Inflammatory macrophage treated with lipopolysaccharide for 4 hours (primary cell): ENCODE measurements at regions not wholly inside any gene's neighbourhood (a gene's known extent, or its start where the extent isn't known, plus 50 kb on each side); places are given as distances from the start of the nearest gene placed in this dataset.

Source experiments
- DNase-seq: peaks from one replicate; pipeline ENCODE4 v3.0.0-alpha.2; 2020

GRCh38 chr18:37662099-37662498 lies 96.5 kb upstream of the CELF4 start:
- no peak for DNase-seq

- DNase-seq, result no peak
These were observed 95.9 kb upstream of the CELF4 start for GRCh38 chr18:37661478-37661877.

DNA sequence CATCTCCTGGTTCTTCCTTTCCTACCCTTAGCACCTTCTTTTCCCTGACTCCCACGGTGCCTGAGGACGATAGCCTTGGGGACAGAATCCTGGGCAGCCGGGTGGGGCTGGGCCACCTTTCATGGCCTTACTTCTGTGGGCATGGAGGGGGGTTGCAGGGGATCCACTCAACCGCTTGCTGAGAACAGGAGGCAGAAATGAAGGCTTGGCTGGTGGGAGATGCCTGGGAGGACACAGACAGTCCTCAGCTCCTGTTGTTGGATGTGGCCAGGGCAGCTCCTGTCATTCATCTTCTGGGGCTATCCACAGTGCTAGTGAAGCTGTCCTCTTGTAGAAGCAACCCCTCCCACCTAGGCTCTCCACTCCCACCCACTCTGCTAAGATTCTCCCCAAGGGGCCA lies 95.5 kb upstream of the CELF4 start:
- no peak for DNase-seq

DNA sequence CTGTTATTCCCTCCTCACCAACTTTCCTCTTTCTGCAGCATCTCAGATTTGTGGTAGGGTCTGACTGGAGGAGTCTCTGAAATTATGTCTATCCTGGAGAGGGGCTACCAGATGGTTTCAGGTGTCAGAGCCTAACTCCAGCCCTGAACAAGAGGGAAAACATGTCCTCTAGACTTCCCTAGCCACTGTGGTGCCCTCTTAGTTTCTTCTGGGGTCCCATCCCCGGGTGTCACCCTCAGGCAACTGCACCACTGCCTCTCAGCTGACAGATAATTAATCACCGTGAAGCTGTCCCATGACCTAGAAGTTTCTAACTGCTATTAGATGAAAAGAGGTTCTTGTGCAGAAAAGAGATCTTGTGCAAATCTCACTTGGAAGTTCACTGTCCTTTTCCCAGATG lies 95.1 kb upstream of the CELF4 start:
- DNase-seq, result no peak

DNA sequence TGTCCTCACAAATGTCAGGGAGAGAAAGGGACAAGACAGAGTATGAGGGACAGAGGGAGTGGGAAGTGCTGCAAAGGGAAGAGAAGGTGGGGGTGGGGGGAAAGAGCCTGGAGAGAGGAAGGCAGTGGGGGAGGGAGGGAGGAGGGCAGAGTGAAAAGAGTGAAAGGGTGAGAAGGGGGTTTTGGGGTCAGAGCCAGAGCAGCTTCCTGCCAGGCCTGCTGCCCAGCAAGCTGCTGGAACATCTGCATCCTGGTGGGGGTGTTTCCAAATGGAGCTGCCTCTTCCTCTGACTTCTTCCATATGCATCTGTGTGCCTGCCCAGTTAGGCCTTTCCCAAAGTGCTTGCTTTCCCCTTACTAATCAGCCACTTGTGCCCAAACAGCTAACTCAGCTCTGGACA lies 94.3 kb upstream of the CELF4 start:
- DNase-seq, result no peak

DNA sequence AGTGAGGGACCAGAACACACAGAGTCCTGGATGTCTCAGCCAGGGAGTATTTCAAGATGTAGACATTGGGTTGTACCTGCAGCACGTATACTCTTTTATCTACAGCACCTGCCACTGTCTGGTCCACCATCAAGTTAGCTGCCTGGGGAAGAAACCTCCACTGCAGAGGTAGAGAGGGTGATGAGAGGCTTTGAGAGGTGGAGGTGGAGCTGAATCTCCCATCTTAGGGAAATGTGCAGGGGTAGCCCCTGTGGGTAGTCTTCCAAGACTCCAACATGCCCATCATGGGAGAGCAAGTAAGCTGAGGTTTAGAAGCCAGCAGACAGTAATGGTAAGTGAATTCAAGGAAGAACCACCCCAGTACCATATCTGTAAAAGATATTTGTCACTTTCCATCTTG lies 93.3 kb upstream of the CELF4 start:
- no peak for DNase-seq

GRCh38 chr18:37657493-37657892 lies 91.9 kb upstream of the CELF4 start:
- no peak for DNase-seq

DNA sequence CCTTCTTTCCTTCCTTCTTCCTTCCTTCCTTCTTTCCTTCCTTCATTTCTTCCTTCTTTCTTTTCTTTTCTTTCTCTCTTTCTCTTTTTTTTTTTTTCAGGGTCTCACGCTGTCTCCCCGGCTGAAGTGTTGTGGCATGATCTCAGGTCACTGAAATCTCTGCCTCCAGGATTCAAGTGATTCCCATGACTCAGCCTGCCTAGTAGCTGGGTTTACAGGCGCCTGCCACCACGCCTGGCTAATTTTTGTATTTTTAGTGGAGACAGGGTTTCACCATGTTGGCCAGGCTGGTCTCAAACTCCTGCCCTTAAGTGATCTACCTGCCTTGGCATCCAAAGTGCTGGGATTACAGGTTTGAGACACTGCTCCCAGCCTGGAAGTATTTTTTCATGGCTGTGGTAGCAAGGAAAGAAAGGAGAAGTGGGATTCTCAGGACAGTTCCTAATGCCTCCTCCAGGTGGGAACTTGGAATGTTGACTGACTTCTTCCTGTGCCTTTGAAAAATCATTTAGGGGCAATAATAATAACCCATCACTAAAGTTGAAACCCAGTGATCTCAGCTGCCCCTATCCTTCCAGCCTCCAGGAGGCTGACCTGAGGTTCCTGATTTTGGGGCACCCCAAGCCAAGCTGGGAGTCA lies 89.3 kb upstream of the CELF4 start:
- no peak for DNase-seq

- no peak for DNase-seq
These were observed 88.4 kb upstream of the CELF4 start for GRCh38 chr18:37654034-37654433.

DNA sequence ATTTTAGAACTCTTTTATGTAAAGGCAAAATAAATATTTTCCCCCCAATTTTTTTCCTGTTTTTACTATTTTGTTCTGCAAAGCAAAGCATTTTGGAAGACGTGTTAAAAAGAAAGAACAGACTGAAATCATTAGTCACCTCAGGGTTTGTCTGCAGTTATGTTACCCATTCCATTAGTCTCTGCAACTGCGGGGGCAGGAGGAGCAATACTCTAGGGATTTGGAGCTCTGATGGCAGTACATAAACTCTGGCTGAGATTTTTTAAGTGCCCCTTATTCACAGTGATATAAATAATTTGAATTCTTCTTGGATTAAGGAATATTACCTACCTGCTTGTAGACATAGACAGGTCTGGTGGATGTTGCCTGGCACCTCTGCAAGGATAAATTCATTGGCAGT lies 88.0 kb upstream of the CELF4 start:
- no peak for DNase-seq

- no peak for DNase-seq
These were observed 84.3 kb upstream of the CELF4 start for GRCh38 chr18:37649930-37650329.

- no peak for DNase-seq
These were observed 83.8 kb upstream of the CELF4 start for GRCh38 chr18:37649416-37649815.

GRCh38 chr18:37641573-37641972 lies 76.0 kb upstream of the CELF4 start:
- no peak for DNase-seq

GRCh38 chr18:37640504-37640903 lies 74.9 kb upstream of the CELF4 start:
- no peak for DNase-seq

GRCh38 chr18:37639846-37640245 lies 74.2 kb upstream of the CELF4 start:
- no peak for DNase-seq

GRCh38 chr18:37637478-37637850 lies 71.9 kb upstream of the CELF4 start:
- DNase-seq, result no peak

DNA sequence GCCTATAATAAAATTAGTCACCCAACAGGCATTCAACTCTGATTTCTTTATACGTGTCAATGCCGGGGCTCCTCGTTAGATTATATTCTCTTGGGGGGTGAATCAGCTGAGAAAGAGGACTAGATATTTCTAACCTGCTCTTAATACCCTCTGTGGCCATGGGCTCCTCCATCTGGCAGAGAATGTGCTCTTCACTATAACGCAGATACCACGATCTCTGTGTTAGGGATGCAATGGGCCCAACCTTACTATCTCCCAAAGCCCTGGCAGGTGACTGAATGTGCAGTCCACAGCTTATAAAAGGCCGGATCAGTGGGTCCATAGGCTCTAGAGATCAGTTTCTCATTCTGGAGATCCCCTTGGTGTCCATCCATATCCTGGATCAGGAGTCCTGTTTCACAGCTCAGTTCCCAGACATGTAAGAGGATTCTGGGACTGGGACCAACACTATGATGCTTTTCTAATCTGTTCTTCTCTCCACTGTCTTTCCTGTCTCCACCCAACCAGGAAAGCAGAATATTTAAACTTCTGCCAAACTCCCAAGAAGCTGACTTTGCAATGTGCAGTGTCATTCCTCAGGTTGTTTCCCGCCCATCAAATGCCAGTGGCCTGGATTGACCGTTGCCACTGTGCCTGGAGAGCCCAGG lies 71.4 kb upstream of the CELF4 start:
- no peak for DNase-seq

- DNase-seq, result no peak
These were observed 68.9 kb upstream of the CELF4 start for GRCh38 chr18:37634516-37634915.

- DNase-seq, result no peak
These were observed 65.8 kb upstream of the CELF4 start for GRCh38 chr18:37631422-37631821.

DNA sequence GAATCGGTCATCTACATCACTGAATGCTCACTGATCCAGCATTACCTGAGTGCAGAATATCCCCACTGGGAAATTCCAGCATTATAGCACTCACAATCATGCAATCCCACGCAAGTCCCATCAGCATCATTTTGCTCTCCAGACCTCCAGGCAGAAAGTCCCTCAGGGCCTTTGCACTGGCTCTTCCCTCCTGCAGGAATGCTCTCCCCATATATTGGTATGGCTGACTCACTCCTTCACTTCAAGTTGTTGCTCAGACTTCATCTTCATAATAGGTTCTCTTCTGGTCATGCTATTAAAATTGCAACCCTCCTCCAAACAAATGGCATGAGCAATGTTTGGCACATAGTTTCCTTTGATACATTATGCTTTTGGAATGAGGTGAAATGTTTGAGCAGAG lies 64.7 kb upstream of the CELF4 start:
- no peak for DNase-seq

DNA sequence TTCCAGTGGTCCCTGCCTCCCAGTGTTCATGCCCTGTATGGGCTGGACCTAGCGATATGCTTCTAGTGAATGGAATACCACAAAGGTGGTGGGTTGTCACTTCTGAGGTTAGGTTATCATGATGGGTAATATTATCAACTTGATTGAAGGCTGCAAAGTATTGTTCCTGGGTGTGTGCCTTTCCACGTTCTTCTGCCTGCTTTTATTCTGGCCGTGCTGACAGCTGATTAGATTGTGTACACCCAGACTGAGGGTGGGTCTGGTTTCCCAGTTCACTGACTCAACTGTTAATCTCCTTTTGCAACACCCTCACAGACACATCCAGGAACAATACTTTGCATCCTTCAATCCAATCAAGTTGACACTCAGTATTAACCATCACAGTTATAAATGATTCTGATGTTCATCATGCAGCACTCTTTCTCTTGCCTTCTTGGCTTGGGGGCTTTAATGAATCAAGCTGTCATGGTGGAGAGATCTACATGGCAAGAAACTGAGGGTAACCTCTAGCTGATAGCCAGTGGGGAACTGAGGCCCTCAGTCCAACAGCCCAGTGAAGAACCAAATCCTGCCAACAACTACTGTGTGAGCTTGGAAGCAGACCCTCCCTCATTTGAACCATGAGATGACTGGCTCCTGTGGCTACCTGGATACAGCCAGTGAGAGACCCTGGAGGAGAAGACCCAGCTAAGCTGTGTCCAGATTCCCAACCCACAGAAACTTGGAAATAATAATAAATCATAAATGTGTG lies 63.0 kb upstream of the CELF4 start:
- DNase-seq, result no peak

DNA sequence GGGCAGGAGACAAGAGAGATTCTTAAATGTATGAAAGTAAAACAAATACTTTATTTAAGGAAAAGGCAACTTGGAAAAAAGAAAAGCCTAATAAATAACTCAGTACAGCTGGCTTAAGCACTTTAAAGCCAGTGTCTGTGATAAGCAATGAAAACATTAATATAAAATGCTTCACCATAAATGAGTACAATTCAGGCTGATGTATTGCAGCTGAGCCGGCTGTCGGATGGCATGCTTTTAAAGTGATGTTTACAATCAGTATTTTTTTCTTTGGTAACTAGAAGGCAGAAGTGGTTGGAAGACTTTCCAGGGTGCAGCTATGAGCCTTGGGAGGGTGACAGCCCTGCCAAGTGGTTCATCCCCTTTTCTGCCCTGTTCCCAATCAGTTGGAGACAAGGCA lies 58.7 kb upstream of the CELF4 start:
- no peak for DNase-seq

GRCh38 chr18:37619964-37620363 lies 54.4 kb upstream of the CELF4 start:
- no peak for DNase-seq

DNA sequence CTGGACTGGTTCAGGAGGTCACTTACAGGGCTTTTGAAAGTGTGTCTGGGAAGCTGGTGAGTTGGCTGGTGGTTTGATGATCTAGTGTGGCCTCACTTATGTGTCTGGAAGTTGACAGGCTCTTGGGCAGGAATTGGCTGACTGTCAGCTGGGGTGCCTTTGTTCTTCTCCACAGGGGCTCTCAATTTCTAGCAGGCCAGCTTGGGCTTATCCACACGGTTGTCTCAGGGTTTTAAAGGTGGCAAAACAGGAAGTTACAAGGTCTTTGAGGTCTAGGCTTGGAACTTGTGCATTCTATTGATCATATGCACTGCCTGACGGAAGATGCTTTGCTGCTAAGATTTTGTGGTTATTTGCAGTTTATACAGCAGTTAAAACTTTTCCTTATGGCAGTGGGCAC lies 52.0 kb upstream of the CELF4 start:
- DNase-seq, result no peak
